WTC11 (cell line): ENCODE measurements at regions not wholly inside any gene's neighbourhood (a gene's known extent, or its start where the extent isn't known, plus 50 kb on each side); places are given as distances from the start of the nearest gene placed in this dataset.

Source experiments
- CTCF ChIP-seq: fragments of 200-600 bp; IDR thresholded peaks from 2 replicates; pipeline ENCODE4 v1.8.0; 2022; ENCODE audit warnings: antibody characterized with exemption
- E2F1 ChIP-seq: sonication (generic); formaldehyde crosslinking; IDR thresholded peaks from 2 replicates; pipeline ENCODE4 v1.8.0; 2022; ENCODE audit warnings: mild to moderate bottlenecking, missing genetic modification reagents
- ESRRA ChIP-seq: sonication (generic); formaldehyde crosslinking; IDR thresholded peaks from 2 replicates; pipeline ENCODE4 v1.8.1; 2022; ENCODE audit warnings: mild to moderate bottlenecking, missing genetic modification reagents, borderline replicate concordance
- FOXP1 ChIP-seq: sonication (generic); formaldehyde crosslinking; IDR thresholded peaks from 2 replicates; pipeline ENCODE4 v1.8.0; 2022; ENCODE audit warnings: missing genetic modification reagents, mild to moderate bottlenecking, moderate library complexity, borderline replicate concordance
- HMGXB4 ChIP-seq: sonication (generic); formaldehyde crosslinking; IDR thresholded peaks from 2 replicates; pipeline ENCODE4 v1.8.1; 2023; ENCODE audit warnings: mild to moderate bottlenecking, moderate library complexity, missing genetic modification reagents
- IRF1 ChIP-seq: sonication (generic); formaldehyde crosslinking; IDR thresholded peaks from 2 replicates; pipeline ENCODE4 v1.8.0; 2023; ENCODE audit warnings: missing genetic modification reagents
- IRF2 ChIP-seq: sonication (generic); formaldehyde crosslinking; IDR thresholded peaks from 2 replicates; pipeline ENCODE4 v1.8.0; 2022; ENCODE audit warnings: low read depth, missing genetic modification reagents, borderline replicate concordance
- JUN ChIP-seq: sonication (generic); formaldehyde crosslinking; IDR thresholded peaks from 2 replicates; pipeline ENCODE4 v1.8.0; 2023; ENCODE audit warnings: mild to moderate bottlenecking, missing genetic modification reagents
- KAT7 ChIP-seq: sonication (generic); formaldehyde crosslinking; IDR thresholded peaks from 2 replicates; pipeline ENCODE4 v1.8.1; 2023; ENCODE audit warnings: missing genetic modification reagents, mild to moderate bottlenecking, borderline replicate concordance
- RELA ChIP-seq: sonication (generic); formaldehyde crosslinking; IDR thresholded peaks from 2 replicates; pipeline ENCODE4 v1.8.1; 2022; ENCODE audit warnings: missing genetic modification reagents, mild to moderate bottlenecking, borderline replicate concordance
- ZNF416 ChIP-seq: fragments of 250-450 bp; sonication (Bioruptor Pico); IDR thresholded peaks from 2 replicates; pipeline ENCODE4 v1.9.0; 2021; ENCODE audit warnings: mild to moderate bottlenecking, inconsistent platforms
- TF ChIP-seq, protein P1 (sequence below): sonication (generic); formaldehyde crosslinking; IDR thresholded peaks from 2 replicates; pipeline ENCODE4 v1.8.1; 2022; ENCODE audit warnings: low read depth, missing genetic modification reagents, borderline replicate concordance
- TF ChIP-seq, protein P2 (sequence below): sonication (generic); formaldehyde crosslinking; IDR thresholded peaks from 2 replicates; pipeline ENCODE4 v1.8.0; 2023; ENCODE audit warnings: missing genetic modification reagents, mild to moderate bottlenecking, borderline replicate concordance

DNA sequence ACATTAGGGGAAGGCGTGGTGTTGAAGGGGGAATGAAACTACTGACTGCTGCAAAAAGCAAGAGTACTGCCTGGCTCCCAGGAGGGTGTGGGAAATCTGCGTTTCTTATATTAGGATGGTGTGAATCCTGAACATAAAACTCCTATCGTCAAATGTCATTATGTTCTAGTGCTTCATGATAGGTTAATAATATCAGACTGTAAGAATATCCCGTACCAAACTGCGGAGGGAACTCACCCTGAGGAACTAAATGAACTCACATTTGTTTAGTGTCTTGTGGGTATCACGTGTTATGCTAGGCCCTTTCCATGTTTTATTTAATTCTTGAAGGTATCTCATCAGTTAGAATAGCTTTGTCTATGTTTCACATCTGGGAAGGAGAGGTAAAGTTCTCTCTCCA lies 610.7 kb downstream of the QKI start:
- no peak for TF ChIP-seq HMGXB4
- no peak for TF ChIP-seq CTCF
- TF ChIP-seq KAT7 = no peak
- no peak for TF ChIP-seq ZNF416 (CRISPR knock-in tag)
- TF ChIP-seq, protein P1, sequence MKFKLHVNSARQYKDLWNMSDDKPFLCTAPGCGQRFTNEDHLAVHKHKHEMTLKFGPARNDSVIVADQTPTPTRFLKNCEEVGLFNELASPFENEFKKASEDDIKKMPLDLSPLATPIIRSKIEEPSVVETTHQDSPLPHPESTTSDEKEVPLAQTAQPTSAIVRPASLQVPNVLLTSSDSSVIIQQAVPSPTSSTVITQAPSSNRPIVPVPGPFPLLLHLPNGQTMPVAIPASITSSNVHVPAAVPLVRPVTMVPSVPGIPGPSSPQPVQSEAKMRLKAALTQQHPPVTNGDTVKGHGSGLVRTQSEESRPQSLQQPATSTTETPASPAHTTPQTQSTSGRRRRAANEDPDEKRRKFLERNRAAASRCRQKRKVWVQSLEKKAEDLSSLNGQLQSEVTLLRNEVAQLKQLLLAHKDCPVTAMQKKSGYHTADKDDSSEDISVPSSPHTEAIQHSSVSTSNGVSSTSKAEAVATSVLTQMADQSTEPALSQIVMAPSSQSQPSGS (CRISPR knock-in tag) = no peak
- TF ChIP-seq E2F1 (CRISPR knock-in tag) = no peak
- TF ChIP-seq ESRRA (CRISPR knock-in tag) = no peak
- no peak for TF ChIP-seq FOXP1 (CRISPR knock-in tag)
- TF ChIP-seq IRF2 = no peak
- no peak for TF ChIP-seq IRF1 (CRISPR knock-in tag)
- TF ChIP-seq, protein P2, sequence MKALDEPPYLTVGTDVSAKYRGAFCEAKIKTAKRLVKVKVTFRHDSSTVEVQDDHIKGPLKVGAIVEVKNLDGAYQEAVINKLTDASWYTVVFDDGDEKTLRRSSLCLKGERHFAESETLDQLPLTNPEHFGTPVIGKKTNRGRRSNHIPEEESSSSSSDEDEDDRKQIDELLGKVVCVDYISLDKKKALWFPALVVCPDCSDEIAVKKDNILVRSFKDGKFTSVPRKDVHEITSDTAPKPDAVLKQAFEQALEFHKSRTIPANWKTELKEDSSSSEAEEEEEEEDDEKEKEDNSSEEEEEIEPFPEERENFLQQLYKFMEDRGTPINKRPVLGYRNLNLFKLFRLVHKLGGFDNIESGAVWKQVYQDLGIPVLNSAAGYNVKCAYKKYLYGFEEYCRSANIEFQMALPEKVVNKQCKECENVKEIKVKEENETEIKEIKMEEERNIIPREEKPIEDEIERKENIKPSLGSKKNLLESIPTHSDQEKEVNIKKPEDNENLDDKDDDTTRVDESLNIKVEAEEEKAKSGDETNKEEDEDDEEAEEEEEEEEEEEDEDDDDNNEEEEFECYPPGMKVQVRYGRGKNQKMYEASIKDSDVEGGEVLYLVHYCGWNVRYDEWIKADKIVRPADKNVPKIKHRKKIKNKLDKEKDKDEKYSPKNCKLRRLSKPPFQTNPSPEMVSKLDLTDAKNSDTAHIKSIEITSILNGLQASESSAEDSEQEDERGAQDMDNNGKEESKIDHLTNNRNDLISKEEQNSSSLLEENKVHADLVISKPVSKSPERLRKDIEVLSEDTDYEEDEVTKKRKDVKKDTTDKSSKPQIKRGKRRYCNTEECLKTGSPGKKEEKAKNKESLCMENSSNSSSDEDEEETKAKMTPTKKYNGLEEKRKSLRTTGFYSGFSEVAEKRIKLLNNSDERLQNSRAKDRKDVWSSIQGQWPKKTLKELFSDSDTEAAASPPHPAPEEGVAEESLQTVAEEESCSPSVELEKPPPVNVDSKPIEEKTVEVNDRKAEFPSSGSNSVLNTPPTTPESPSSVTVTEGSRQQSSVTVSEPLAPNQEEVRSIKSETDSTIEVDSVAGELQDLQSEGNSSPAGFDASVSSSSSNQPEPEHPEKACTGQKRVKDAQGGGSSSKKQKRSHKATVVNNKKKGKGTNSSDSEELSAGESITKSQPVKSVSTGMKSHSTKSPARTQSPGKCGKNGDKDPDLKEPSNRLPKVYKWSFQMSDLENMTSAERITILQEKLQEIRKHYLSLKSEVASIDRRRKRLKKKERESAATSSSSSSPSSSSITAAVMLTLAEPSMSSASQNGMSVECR (CRISPR knock-in tag) = no peak
- no peak for TF ChIP-seq JUN
- no peak for TF ChIP-seq RELA (CRISPR knock-in tag)
